ENCODE measurements at regions not wholly inside any gene's neighbourhood (a gene's known extent, or its start where the extent isn't known, plus 50 kb on each side); places are given as distances from the start of the nearest gene placed in this dataset.

DNA sequence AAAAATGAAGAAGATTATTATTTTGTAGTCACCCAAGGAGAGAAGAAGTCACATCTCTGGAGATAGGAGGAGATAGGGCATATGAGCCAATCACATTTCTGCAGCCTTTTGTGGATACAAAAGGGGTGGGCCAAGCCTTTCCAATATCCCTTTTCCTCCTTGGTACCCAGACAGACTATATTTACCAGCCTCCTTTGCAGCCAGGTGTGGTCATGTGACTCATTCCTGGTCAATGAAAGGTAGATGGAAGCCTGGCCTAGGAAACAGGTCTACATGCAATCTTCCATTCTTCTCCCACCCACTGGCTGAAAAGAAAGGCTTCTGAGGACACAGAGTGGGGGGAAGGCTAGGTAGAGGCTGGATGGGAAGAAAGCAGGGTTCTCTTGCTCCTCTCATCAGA lies 58.1 kb upstream of the ERG start:
- DNase-seq (ENCODE audit: low read depth): no peak

DNA sequence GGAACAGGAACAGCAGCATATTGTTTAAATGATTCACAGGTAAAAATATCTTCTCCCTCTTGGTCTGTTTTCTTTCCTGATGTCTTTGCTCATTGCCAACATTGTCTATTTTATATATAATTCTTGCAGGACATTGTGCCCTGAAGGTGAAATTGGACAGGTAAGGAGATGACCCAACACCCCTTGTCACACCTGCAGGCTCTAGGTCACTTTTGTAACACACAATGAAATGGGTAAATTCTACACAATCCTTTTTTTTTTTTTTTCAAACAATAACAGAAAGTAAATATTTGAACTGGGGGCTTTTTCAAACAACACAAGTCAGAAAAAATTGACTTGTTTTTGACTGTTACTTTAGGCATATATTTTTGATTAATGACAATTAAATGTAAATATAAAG lies 62.9 kb upstream of the ERG start:
- no peak for DNase-seq (ENCODE audit: low read depth)

DNA sequence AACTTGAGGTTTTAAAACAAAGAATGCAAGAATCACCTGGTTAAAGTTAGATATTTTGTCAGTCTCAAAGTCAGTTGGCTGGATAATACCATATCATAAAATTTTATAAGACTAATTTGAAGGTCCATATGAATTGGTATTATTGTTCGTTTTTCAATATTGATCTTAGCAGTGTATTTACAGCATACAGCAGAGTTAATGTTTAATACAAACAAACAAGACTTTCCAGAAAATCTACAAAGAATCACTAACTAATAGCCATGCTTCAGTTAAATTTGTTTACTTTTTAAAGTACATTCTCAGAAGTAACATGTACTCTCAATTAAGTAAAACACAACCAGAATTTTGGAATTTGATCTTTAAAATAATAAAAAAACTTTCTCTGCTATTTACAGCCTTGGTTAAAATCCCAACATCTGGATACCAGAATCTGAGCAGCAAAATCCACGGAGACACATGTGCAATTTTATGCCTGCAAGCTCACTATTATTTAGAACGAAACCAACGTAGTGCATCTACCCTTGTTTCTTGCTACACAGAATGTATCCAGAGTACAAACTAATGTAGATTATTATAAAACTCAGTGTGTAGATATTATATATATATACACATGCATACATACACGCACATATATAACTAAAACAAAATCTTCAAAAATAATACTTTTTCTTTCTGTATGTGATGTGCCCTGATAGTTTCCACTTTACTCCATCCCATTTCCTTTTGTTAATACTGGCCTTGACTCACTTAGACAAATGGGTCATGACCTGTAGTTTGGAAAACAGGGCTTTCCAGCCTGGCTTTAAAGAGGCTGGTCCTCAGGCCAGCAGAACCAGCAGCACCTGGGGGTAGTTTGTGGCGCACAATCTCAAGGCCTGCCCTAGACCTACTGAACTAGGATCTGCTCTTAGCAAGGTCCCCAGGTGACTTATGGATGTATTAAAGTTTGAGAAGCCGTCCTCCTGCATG lies 63.6 kb upstream of the ERG start:
- DNase-seq (ENCODE audit: low read depth): no peak

DNA sequence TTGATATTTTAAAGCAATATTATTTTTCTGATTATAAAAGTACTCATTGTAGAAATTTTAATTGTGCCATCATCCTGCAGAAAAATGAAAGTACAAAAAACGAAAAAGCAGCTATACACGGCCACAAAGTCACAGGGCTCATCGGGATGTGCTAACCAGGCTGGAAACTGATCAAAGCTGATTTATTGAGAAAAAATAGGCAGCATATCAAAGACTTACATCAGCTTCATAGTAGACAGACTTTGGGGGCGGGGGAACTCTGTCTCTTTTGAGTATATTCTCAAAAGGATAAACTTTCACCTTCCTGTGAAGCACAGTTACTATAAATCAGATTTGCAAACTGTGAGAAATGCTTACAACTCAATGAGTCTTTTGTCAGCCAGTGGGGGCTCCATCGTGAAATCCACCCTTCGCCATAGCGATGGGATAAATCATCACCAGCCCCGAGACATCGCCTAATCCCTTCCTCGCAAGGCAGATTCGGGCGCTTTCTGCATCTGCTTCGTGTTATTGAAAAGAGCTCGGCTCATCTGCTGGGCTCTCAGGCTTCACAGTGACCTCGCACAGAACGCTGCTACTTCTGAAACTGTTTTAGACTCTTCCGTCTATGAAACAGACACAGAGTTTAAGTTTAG lies 69.2 kb upstream of the ERG start:
- no peak for DNase-seq (ENCODE audit: low read depth)

DNA sequence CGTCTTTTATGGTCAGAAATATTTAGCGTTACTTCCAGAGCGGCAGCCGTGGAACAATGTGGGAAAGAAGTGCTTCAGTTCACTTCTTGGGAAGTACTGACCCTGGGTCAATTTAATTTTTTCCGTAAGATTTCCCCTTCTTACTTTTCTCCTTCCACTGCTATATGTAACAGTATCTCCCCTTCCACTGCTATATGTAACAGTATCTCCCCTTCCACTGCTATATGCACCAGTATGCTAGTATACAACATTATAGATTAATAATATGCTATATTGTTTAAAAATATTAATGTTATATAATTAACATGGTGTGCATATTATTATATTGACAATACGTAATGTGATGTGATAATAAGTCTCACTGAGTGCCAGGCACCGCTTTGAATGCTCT lies 69.7 kb upstream of the ERG start:
- no peak for DNase-seq (ENCODE audit: low read depth)

DNA sequence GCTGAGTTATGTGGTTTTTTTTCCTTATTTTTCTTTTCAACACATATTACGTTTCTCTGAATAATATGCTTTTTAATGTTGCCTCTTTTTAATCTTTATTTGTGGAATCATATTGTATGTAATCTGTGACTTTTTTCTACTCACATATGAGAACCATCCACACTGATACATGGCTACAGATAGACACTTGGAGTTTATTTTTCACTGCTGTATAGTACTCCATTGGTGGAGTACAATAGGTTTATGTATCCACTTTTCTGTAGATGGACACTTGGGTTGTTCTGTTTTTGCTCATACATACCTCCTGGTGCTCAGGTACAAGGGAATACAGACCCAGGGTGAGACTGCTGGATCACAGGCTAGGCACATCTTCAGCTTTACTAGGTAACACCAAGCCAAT lies 71.5 kb upstream of the ERG start:
- no peak for DNase-seq (ENCODE audit: low read depth)

DNA sequence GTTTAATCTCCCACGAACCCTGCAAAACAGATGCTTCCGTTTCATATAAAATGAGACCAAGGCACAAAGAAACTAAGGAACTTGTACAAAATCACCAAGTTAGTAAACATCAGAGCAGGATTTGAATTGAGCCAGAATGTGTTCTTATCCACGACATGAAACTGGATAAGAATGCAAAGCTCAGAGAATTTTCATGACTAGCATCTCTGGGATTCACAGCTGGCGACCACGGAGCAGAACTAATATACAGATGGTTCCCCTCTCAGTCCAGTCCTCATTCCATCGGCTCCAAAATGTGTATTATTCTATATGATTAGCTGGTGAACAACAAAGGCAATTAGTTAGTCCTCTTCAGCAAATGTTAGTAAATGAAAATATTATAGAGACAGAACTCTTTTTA lies 72.3 kb upstream of the ERG start:
- DNase-seq (ENCODE audit: low read depth): no peak

DNA sequence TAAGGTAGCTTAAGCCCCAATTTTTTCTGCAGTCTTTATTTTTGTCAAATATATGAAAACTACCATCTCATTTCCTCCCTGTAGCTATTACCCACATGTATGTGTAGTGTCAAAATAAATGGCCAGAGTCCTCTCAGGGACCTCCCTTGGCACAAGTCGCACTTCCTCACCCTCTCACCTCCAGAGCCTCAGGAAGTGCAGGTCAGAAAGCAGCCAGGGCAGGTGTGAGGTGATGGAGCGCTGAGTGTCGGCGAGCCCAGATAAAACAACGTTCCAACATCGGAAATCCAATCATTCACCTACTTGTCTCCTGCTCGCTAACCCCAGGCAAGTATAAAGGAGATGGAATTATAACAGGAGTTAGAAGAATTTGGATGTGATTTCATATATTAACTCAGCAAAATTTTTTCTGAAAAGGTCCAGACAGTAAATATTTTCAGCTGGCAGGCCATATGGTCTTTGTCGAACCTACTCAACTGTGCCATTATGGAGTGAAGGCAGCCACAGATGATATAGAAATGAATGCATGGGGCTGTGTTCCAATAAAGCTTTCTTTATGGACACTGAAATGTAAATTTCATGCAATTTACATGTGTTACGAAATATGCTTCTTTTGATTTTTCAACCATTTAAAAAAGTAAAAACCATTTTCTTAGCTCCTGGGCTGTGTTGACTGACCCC lies 76.8 kb upstream of the ERG start:
- DNase-seq (ENCODE audit: low read depth): no peak

DNA sequence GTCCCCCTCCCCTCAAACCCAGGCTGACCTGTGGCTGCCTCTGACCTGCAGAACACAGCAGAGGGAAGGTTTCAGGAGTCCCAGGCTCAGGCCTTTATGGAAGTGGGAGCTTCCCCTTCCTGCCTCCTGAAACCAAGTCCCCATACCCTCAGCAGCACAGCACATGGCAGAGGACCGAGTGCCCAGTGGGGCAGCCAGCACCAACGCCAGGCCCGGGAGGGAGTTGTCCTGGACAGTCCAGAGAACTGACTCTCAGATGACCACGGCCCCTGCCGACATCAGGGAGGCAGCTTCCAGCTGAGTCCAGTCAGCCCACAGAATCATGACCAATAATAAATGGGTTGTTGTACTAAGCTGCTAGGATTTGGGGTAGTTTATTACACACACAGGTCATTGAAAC lies 79.6 kb upstream of the ERG start:
- no peak for DNase-seq (ENCODE audit: low read depth)

DNA sequence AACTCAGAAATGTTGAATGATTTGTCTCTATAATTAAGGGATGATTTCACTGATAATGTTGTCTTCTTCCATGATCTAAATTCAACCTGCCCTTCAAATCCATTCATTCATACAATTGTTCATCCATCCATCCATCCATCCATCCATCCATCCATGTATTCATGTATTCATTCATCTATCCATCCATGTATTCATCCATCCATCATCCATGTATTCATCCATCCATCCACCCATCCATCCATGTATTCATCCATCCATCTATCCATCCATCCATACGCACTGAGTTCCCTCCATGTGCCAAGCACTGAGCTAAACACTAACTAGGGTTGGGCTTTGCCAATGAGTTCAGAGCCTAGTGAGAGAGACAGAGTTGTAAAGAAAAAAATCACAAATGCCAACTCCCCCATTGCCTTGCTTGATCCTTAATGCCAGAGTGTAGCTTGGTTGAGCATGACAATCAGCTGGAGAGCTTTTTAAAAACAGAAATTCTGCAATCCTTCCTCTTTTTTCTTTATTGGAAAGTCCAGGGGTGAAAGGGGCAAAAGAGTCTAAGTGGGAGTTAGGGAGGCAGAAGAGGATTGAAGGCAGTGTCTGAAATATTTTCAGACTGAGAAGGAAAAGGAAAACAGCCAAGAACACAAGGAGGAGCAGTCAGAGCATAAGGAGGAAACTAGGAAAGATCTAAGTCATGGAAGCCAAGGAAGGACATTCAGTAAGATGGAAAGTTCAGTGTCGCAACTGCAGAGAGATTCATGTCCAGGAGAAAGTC lies 92.4 kb upstream of the ERG start:
- DNase-seq (ENCODE audit: low read depth): no peak

DNA sequence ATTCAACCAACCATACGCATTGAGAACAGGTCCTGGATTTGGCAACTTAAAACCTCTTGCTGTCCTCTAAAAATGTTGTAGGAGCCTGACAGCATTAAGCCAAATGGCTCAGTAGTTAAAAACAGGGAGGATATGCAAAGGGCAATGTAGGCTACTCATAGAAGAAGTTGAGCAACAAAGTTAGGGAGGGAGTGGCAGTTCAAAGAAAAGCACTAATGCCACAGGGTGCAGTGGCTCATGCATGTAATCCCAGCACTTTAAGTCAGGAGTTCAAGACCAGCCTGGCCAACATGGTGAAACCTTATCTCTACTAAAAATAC lies 92.9 kb upstream of the ERG start:
- no peak for DNase-seq (ENCODE audit: low read depth)

DNA sequence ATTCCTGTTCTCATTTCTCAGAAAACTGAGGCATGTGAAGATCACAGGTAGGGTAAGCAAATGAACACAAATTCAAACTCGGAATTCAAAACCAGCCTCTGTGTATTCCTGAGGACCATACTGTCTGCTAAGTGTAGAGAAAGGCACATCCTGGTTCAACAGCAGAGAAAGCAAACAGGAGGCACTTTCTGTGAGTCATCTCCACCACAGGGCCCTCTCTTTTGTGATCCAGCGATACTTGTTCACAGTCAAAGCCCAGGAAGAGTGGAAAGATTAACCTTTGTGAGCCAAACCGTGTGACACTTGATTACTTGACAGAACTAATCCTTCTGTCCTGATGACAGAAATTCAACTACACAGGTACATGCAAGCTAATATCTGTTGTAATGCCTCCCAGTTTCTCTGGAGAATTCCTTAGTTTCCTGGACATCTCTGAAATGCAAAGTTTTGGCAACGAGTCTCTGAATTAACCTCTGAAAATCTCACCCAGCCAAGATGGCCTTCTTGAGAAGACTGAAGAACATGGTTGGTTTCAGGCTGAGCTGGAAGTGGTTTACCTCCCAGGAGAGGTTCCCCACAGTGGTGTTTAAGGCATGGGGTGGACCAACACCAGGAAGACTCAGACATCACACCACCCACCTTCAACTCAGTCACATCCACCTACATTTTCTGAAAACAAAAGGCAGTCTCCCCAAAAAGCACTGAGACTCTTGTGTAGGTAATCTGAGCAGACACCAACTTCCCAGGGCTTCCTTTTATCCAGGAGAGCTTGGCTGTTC lies 98.2 kb upstream of the ERG start:
- DNase-seq (ENCODE audit: low read depth): no peak

DNA sequence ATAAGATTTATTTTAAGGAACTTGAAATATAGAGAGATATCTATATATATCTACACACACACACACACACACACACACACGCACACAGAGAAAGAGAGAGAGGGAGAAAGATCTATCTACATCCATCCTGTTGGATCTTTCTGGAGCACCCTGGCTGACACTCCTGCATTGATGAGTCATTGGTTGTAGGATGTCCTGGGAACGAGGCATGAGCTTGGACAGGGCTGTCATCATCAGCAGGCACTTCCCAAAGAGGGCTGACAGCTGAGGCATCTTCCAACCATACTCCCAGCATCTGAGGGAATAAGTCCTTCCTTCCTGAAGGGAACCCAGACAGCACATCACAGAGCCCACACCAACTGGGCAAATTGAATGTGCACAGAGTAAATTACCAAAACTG lies 99.1 kb upstream of the ERG start:
- DNase-seq (ENCODE audit: low read depth): no peak

DNA sequence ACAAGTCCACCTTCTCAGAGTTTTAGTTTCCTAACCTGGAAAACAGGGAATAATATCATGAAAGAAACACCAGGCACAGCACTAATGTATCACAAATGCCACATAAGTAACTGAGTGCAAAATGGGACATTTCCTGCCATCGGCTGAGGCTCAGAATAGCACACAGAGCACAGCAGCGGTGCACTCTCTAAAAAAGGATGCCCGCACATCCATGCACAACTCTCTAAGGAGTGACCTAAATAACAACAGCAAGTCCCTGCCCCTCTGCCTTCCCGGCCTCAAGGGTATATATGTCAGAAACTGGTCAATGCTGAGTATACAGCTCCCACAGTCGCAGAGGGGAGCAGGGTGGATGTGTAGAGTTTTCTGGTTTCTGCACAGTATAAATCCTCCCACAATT lies 100.1 kb upstream of the ERG start:
- no peak for DNase-seq (ENCODE audit: low read depth)

DNA sequence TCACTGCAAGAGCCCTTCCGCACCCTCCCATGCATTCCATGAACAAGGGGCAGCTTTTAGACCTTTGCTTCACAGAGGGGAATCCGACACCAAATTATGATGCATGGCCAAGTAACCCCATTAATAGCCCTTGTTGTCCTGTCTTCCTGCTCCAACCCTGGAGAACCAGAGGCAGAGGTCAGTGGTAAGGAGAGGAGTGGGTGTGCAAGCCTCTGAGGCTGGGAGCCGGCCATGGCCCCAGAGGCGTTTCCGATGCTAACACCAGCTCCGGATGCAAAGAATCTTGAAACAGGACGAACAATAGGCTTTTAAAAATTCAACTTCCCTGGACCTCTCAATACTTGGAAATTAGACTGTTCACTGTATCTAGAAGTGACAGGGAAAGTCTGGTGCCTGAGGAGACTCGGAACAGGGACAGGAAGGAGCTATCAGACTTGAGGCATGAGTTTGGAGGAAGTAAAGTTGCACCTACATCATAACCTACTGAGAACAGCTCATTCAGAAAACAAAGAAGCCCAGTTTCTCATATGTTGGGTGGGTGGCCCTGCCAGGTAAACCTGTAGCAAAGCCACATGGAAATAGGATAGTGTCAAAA lies 101.2 kb upstream of the ERG start:
- DNase-seq (ENCODE audit: low read depth): no peak

DNA sequence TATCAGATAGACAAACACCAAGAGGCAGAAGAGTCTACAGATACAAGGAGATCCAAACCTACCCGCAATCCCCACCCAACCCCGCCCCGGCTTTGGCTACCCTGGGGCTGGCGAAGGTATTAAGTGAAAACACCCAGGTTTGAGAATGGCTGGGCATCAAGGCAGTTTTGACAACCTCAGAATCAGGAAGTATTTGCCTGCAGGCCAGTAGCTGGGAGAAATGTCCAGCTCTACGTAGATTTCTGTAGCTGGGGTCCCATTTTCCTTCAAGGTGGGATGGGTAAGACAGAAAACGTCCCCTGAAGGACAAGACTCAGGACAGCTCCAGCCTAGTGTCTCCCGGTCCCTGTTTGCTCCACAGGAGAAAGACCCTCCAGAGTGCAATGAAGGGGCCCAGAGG lies 101.8 kb upstream of the ERG start:
- DNase-seq (ENCODE audit: low read depth): no peak

DNA sequence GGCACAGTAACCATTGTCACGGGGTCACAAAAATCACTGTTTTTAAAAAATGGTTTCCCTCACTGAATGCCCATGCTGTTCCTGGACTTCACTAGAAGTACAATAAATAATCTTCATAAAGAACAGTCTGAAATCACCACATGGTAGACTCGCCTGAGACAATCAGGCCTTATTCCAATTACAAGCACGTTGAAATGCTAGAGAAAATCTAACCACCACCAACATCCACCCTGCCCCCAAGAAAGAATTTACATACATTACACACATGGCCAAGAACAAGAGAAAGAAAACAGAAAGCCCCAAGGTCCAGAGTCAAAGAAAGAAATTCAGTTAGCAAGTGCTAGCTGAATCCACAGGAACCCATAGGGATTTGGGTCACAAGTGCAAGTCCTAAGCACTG lies 107.0 kb upstream of the ERG start:
- no peak for DNase-seq (ENCODE audit: low read depth)

DNA sequence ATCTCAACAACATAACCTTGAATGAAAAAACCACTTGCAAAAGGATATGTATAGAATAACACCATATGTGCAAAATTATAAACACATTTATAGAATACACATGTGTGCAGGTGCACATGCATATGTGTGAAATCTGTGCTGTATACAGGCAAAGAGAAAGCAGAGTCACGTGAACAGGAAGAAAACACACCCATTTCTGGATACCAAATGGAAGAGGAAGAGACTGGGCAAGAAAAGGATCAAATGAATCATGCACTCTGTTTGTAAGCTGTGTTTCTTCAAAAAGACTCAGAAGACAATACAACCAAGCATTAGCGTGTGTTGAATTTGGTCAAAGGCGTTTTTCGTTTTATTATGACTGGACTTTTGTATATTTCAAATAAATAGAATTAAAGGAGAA lies 111.3 kb upstream of the ERG start:
- DNase-seq (ENCODE audit: low read depth): no peak

DNA sequence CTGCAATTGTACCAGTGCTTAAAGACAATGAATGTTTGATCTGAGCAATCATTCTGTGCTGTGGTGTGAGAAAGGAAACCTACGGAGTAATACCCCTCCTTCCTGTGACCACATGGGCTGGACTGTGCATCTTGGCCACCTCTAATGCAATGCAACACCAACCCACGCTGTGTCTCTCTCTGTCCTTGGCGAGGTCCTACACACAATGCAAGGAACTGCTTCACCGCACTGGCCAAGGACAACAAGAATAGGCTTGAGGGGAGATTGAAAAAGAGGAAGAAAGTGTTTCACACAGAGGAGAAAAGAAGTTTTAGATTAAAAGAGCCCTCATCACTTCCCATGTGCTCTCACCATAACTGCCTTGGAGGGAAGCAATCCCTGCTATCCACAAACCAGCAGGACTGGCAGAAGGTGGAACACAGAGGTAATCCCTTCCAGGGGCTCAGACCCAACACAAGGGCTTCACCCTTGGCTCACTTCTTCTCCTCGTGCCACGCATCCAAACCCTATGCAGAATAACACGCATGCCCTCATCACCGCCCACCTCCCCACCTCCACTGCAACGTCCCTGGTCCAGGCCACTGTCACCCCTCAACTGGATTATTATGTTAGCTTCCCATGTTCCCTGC lies 112.5 kb upstream of the ERG start:
- no peak for DNase-seq (ENCODE audit: low read depth)

DNA sequence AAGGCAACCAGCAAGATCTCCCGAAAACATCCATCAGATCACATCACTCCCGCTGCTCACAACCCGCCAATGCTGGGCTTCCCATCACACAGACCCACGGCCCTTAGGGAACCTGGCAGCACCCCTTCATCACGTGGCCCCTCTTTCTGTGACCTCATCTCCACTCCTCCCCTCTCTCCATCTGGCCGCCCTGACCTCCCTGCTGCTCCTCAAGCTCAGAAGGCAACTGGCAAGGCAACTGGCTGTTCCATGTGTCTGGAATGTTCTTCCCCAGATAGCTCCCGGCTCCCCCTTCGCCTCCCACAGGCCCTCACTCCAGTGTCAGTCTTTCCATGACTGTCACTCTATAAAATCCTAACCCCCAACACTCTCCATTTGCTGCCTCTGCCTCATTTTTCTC lies 113.0 kb upstream of the ERG start:
- DNase-seq (ENCODE audit: low read depth): no peak

DNA sequence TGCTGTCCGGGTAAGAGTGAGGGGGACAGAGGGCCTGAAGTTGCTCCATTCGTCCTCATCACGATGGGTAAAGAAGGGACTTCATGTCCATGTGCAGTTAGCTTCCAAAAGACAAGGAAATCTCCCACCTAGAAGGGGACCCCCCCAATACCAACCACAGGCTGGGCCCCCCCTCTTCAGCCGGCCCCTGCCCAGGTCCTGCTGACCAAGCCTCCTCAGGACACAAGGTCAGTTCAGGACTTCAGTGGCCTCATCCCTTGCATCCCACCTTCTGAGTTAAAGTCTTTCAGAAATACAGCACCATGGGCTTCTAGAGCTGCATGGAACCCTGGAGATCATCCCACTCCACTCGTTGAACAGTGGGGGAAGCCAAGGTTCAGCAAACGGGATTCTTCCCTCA lies 115.4 kb upstream of the ERG start:
- DNase-seq (ENCODE audit: low read depth): no peak
